Left colon (tissue), 2 donors: ENCODE measurements at regions not wholly inside any gene's neighbourhood (a gene's known extent, or its start where the extent isn't known, plus 50 kb on each side); places are given as distances from the start of the nearest gene placed in this dataset.
A peak's percentile ranks its signal among the peaks of the same experiment; 100 is the strongest.

Experiments
- ATAC-seq: fragments of 200-7000 bp; cut with Tn5 transposase; one replicate; pipeline ENCODE4 v1.9.1; 2020; ENCODE audit warnings: mild to moderate bottlenecking, moderate library complexity
- DNase-seq, 2 donors: peaks; one replicate each; pipeline ENCODE4 v3.0.0-alpha.2; 2020
- intact Hi-C, 2 donors: fragments of 100-400 bp; cut with DNase I in 1 of 2; cut with micrococcal nuclease in 1 of 2; formaldehyde crosslinking; loops; one replicate each; pipeline versions ENCODE4 v1.11.2 to v1.14.0; 2022; cut with DNase I, micrococcal nuclease
- donor health status: DM: no; HTN: no; CAD: no.
- donor health status: DM: yes; HTN: yes; CAD: no.

DNA sequence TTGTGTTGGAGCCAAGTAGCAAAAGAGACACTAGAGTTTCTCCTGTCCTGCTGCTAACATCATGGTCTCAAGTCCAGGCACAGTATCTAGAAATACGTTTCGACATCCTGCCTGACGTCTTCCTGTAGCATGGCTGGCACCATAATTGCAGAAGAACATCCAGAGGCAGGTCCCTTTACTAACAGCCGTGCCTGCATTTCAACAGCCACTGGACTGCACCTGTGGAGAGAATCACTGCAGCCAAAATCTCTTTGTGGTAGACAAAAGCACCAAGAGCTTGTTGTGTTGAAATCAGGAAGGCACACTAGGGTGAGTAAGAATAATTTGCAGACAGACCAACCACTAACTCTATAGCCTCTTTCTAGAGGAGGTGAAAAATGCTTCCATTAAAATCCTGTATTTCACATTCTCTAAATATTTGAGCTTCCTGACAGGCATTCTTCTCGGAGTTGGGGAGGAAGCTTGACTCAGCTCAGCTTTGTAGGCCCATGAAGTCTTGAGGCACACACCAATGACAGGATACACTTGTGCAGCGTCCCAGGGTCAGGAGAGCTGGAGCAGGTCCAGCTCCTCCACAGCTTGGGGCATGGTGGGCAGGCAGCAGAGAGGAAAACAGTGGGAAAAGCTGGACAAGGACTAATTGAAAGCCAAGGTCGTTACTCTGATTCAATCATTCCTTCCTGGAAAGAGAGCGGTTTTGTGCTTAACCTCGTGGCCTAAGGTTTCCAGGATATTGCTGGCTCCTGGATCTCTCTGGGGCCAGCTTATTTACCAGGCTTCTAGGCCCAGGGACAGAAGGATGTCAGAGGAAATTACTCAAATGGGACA, 244.9 kb downstream of the FAM43A start:
- DNase-seq (no peak), ATAC-seq (no peak)
- intact Hi-C loops, result no loop called here

GRCh38 chr3:194931347-194931746, 245.7 kb downstream of the FAM43A start:
- intact Hi-C loops, result no loop called here
- DNase-seq (no peak), ATAC-seq (no peak)

DNA sequence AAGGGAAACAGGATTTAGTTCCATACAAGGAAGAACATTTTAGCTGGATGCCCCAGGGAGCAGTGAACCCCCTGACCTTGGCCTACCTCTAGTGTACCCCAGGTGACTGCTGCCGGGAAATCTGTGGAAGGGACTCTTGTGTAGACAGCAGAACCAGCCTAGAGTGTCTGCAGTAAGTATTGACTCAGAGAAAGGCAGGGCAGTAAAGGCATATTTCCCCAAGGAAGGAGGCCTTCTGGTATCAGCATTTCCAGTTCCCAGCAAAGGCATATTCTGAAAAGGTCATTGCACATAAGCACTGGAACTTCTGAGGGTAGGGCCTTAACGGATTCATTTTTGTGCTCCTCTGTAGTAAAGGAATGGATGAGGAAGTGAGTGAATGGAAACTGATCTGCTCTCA, 246.2 kb downstream of the FAM43A start:
- no peak for ATAC-seq
- DNase-seq, result no peak
- intact Hi-C loops, result no loop called here

GRCh38 chr3:194933465-194933864, 247.8 kb downstream of the FAM43A start:
- ATAC-seq (no peak), DNase-seq (no peak)

DNA sequence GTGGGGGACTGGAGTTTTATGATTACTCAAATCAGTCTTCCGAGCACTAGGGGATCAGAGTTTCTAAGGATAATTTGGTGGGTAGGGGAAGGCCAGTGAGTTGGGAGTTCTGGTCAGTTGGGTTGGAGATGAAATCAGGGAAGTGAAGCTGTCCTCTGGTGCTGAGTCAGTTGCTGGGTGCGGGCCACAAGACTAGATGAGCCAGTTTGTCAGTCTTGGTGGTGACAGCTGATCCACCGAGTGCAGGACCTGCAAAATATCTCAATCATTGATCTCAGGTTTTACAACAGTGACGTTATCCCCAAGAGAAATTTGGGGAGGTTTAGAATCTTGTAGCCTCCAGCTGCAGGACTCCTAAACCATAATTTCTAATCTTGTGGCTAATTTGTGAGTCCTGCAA, 249.4 kb downstream of the FAM43A start:
- DNase-seq (peak in 1 of 2 donors; percentile 24), ATAC-seq (no peak)
- intact Hi-C loops, result no loop called here

More at GRCh38 chr3:194933465-194933864, 247.8 kb downstream of the FAM43A start:
- intact Hi-C loops, result no loop called here

- intact Hi-C loops, result no loop called here
- DNase-seq, result no peak
- ATAC-seq, result no peak
Measured at GRCh38 chr3:194935632-194936470, 250.2 kb downstream of the FAM43A start.

- DNase-seq (no peak), ATAC-seq (no peak)
- intact Hi-C loops, result no loop called here
Measured at GRCh38 chr3:194936659-194937058, 251.0 kb downstream of the FAM43A start.

- DNase-seq (no peak), ATAC-seq (no peak)
- intact Hi-C loops, result no loop called here
Measured at GRCh38 chr3:194937144-194937543, 251.5 kb downstream of the FAM43A start.

GRCh38 chr3:194937882-194938321, 252.2 kb downstream of the FAM43A start:
- DNase-seq, result no peak

DNA sequence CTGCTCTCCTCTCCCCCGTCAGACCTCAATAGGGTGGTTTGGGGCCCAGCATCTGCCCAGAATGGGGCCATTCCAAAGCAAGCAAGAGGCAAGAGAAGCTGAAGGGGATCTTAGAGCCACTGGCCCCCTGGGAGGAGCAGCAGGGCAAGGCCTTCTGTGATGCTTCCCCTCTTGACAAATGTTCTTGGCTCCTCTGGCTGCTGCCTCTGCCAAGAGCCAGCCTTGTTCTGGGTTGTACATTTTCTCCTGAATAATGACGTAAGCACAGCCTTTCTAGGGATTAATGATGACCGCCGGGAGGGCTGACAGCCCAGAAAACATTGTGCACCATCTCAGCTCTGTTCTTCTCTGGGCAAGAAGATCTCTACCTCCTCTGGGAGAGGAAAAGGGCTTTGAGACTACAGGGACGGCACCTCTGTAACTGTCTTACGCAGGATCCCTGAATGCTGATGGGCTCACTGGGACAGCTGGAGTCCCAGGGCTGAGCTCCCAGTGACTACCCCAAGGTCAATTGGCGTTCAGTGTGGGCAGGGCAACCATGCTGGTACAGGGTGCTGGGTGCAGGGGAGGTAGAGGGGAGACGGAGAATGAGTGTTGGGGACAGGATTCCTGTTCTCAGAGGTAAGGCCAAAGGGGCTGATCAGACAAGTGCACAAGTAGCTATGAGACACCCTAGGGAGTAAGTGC, 253.3 kb downstream of the FAM43A start:
- intact Hi-C loops, result no loop called here
- DNase-seq (peak in 1 of 2 donors; percentile 16), ATAC-seq (no peak)

More at GRCh38 chr3:194937882-194938321, 252.2 kb downstream of the FAM43A start:
- ATAC-seq, result peak; percentile 70
- intact Hi-C loops, result no loop called here

DNA sequence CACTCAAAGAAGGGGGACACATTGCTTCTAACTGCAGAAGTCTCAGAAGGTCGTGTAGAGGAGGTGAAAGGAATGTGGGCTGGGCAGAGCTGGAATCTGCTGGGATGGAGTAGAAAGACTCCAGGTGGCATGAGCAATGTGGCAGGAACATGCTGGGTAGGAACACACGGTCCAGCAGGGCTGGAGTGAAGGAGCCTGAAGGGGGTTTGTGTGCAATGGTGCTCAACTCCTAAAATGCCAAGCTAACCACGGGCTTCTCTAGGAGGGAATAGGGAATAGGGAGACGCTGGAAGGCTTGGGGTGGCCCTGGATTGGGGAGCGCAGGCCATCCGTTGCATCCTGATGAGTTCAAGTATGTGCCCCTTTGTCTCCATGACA, 253.8 kb downstream of the FAM43A start:
- ATAC-seq (no peak), DNase-seq (no peak)
- intact Hi-C loops, result no loop called here

DNA sequence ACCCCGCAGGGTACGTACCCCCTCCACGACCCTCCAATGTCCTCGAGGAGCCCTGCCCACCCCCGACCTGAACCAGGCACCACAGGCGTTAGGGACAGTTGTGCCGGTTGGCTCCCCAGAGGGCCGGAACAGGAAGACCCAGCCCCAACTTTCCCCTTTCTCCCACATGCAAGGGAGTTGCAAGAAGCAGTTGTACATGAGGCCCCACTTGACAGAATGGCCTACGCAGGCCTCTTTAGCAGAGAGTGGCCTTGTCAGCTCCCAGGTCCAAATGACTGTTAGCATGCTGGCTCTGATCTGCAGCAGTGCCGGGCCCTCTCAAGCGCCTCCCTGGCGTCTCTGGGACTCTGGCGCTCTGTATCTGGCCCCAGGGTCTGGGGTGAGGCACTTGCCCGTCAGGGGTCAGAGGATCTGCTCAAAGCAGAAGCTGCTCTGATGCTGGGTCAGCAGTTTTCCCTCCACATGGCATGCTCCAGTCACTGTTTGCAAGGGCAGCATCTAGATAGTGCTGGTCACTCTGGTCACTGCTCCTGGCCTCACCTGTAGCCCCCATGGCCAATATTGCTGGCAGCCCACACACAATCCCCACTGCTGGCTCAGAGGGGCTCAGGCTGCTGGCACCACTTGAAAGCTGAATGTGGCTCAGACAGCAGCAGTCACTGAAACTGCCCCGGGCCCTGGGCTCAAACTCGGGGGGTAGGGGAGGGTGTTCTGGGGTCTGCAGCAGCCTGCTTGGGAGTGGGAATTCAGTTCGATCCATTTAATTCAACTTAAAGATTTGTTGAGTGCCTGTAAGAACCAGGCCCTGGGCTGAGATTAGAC, 254.5 kb downstream of the FAM43A start:
- intact Hi-C loops, result no loop called here
- DNase-seq (no peak), ATAC-seq (no peak)

- DNase-seq, result no peak
- no peak for ATAC-seq
- intact Hi-C loops, result no loop called here
Measured at GRCh38 chr3:194941360-194941955, 255.8 kb downstream of the FAM43A start.

GRCh38 chr3:194941956-194942511, 256.4 kb downstream of the FAM43A start:
- DNase-seq, result no peak
- intact Hi-C loops, result no loop called here
- ATAC-seq, result peak; percentile 72

GRCh38 chr3:194944526-194944925, 258.8 kb downstream of the FAM43A start:
- DNase-seq (no peak), ATAC-seq (no peak)
- intact Hi-C loops, result no loop called here

DNA sequence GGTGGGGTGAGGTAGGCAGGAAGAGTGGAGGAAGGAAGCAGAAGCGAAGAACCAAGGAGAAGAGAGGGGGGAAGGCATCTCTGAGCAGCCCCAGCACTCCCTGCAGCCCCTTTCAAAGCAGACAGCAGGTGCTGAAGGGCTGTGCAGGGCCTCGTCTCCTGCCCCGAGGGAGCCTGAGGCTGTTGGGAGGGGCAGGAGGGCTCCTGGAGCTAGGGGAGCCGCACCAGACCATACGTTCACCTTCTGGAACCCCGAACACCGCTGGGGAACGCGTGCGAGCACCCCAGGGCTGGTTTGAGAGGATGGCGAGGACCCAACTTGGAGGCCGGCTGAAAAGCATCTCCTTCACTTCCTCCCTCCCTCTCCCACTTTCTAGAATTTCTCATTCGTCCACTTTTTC, 259.8 kb downstream of the FAM43A start:
- ATAC-seq, result no peak
- intact Hi-C loops, result no loop called here
- DNase-seq, result no peak

- no peak for ATAC-seq
- intact Hi-C loops, result no loop called here
- no peak for DNase-seq
Measured at GRCh38 chr3:194946091-194946490, 260.4 kb downstream of the FAM43A start.

GRCh38 chr3:194949592-194949991, 263.9 kb downstream of the FAM43A start:
- no peak for ATAC-seq
- no peak for DNase-seq

More at GRCh38 chr3:194949592-194949991, 263.9 kb downstream of the FAM43A start:
- intact Hi-C loops, result no loop called here
